ENCODE measurements at regions not wholly inside any gene's neighbourhood (a gene's known extent, or its start where the extent isn't known, plus 50 kb on each side); places are given as distances from the start of the nearest gene placed in this dataset.

DNA sequence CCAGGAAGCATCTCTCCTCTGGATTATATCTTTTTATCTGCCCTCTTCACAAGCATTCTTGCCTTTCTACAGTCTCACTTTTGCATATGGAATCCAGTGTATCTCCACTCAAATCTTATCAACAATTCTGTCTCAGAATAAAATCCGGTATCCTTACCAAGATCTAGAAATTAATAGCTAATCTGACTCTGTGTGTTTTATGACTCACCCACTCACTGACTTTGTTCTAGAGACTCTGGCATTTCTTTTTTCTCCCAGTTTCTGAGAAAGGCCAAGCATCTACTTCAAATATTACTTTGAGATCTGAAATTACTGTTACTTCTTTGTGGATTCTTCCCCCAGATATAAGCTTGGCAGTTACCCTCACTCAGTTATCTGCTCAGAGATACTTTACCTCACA, 913.5 kb upstream of the ATXN8OS start:
- TF ChIP-seq, protein P1, sequence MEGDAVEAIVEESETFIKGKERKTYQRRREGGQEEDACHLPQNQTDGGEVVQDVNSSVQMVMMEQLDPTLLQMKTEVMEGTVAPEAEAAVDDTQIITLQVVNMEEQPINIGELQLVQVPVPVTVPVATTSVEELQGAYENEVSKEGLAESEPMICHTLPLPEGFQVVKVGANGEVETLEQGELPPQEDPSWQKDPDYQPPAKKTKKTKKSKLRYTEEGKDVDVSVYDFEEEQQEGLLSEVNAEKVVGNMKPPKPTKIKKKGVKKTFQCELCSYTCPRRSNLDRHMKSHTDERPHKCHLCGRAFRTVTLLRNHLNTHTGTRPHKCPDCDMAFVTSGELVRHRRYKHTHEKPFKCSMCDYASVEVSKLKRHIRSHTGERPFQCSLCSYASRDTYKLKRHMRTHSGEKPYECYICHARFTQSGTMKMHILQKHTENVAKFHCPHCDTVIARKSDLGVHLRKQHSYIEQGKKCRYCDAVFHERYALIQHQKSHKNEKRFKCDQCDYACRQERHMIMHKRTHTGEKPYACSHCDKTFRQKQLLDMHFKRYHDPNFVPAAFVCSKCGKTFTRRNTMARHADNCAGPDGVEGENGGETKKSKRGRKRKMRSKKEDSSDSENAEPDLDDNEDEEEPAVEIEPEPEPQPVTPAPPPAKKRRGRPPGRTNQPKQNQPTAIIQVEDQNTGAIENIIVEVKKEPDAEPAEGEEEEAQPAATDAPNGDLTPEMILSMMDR (IDR thresholded peaks at IDR 0.05; ENCODE audit: insufficient read depth, low read length): no peak
- TF ChIP-seq, protein P2, sequence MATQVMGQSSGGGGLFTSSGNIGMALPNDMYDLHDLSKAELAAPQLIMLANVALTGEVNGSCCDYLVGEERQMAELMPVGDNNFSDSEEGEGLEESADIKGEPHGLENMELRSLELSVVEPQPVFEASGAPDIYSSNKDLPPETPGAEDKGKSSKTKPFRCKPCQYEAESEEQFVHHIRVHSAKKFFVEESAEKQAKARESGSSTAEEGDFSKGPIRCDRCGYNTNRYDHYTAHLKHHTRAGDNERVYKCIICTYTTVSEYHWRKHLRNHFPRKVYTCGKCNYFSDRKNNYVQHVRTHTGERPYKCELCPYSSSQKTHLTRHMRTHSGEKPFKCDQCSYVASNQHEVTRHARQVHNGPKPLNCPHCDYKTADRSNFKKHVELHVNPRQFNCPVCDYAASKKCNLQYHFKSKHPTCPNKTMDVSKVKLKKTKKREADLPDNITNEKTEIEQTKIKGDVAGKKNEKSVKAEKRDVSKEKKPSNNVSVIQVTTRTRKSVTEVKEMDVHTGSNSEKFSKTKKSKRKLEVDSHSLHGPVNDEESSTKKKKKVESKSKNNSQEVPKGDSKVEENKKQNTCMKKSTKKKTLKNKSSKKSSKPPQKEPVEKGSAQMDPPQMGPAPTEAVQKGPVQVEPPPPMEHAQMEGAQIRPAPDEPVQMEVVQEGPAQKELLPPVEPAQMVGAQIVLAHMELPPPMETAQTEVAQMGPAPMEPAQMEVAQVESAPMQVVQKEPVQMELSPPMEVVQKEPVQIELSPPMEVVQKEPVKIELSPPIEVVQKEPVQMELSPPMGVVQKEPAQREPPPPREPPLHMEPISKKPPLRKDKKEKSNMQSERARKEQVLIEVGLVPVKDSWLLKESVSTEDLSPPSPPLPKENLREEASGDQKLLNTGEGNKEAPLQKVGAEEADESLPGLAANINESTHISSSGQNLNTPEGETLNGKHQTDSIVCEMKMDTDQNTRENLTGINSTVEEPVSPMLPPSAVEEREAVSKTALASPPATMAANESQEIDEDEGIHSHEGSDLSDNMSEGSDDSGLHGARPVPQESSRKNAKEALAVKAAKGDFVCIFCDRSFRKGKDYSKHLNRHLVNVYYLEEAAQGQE (IDR thresholded peaks at IDR 0.05; ENCODE audit: insufficient replicate concordance, low read depth): no peak
- TF ChIP-seq POLR2AphosphoS5 (IDR thresholded peaks at IDR 0.05; ENCODE audit: low read depth) (no peak), GABPA (IDR thresholded peaks at IDR 0.05; ENCODE audit: low read depth) (no peak)

All from HL-60 (cell line).